HS-27A (cell line): ENCODE measurements at regions not wholly inside any gene's neighbourhood (a gene's known extent, or its start where the extent isn't known, plus 50 kb on each side); places are given as distances from the start of the nearest gene placed in this dataset.

Source experiments
- DNase-seq: peaks from one replicate; pipeline ENCODE4 v3.0.0-alpha.2; 2012; ENCODE audit warnings: low read depth, missing footprints

DNA sequence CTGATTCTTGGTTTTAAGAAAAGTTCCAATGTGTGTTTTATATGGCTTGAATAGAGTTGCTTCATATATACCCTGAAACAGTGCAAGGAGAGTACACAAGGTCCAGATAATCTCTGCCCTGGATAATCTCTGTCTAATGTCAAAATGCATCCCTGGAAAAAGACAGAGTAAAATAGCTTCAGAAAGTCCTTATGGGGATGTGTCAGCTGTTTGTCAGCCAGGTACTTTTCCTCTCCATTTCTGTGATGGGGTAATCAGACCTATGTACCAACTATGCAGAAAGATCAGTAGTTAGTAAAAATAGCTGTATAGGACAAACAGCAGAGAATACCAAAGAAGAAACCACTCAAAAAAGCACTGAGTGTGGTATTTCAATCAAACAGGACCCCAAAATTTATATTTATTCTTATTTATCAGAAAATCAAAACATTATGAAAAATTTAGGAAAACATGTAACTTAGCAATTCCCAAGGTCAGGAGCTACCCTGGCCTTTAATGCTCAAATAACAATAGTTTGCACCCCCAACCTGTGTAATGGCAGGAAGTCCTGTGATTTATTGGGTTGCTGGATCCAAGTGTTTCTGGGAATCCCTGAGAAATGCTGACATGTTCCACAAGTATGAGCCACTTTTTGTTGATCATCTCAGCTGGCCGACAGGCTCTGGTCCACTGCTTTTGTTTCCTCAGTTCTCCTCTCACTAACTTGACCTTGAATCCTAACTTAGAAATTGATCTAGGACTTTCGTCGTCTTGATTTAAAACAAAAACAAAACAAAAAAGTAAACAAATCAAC is 69.6 kb downstream of the MDH1 start:
- DNase-seq = no peak

- no peak for DNase-seq
Measured at GRCh38 chr2:63660060-63660459, 71.3 kb downstream of the MDH1 start.

- peak; percentile 51 for DNase-seq
Measured at GRCh38 chr2:63661076-63661475, 72.3 kb downstream of the MDH1 start.

GRCh38 chr2:63662028-63662804 is 73.5 kb downstream of the MDH1 start:
- DNase-seq = no peak

DNA sequence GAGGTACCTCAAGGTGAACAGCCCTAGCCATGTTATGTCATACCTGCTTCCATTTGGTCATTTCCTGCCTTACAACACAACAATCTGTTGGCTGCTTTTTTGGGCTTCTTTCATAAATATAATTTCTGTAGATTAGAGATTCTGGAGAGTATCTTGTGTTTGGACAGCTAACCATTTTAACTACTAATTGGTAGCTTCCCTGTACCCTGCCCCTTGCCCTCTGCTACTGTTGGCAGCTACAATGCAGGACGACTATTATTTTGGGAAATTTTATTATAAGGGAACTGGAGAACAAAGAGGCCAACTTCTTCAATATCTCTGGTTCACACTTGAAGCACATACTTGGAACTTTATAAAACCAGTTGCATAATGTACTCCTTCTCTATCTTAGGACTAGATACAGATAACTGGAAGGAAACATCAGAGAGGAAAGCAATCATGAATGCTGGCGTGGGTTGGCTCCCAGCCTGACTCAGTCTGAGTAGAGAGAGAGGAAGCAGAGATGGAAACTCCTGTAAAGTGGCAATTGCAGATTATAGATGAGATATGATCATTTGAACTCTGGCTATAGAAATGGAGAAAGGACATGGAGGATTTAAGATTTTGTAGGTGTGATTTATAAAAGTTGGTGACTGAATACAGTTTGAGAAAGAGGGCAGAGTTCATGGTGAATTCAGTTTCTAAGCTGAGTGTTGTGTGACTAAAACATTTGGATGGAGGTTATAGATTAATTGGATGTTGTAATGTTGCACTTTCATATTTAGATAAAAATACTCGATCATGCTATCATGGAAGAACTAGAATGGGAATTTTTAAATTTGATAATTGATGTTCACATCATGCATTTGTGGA is 74.5 kb downstream of the MDH1 start:
- DNase-seq = no peak

DNA sequence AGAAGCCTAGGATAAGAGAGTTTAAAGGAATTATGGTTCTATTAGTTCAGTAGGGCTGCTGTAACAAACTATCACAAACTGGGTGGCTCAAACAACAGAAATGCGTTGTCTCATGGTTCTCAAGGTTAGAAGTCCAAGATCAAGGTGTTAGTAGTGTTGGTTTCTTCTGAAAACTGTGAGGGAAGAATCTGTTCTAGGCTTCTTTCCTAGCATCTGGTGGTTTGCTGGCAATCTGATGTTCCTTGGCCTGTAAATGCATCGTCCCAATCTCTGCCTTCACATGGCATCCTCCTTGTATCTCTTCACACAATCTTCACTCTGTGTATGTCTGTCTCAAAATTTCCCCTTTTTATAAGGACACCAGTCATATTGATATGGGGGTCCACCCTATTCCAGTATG is 76.3 kb downstream of the MDH1 start:
- DNase-seq = no peak

DNA sequence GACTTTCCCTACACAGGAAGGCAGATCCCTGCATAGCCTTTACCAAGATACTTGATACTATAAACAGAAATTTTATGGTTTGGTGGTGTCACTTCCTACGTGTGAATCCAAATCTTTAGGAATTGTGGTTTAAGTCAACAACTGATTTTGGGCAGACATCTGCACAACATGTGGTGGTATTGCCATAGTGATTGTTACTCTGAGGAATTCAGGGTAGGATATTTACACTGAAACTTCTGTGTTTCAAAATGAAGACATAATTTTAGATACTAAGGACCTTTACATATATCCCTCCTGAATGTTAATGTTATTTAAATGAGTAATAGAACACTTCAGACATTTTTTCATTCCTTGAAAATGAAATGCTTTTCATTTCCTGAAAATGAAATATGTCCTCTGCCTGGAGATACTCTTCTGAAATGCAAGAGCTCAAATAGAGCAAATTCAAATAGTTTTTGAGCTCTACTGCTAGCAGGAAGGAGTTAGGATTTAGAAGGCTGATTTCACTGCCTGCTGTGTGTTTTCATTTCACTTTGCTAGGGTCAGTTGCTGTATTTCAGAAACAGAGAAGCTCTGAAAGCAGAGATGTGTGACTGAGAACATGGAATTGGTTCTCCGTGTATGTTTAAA is 77.2 kb downstream of the MDH1 start:
- DNase-seq = no peak

GRCh38 chr2:63667132-63667700 is 78.5 kb downstream of the MDH1 start:
- no peak for DNase-seq

DNA sequence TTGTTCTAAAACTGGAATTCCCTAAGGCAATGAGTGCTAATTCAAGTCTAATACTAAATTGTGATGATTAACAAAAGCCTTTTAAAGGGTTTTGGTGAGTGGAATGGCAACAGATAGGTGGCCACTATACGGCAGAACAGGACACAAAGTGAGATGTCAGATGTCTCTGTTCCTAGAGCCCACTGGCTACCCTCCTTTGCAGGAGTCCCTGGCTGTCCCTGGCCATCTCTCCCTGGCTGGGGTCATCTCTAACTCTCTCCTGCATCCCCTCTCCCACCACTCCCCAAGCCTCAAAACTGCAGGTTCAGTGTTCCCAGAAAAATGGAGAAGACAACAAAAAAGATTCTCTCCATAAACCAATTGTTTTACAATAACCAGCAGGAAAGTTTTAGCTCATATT is 79.2 kb downstream of the MDH1 start:
- DNase-seq = no peak

GRCh38 chr2:63668466-63668865 is 79.7 kb downstream of the MDH1 start:
- DNase-seq = no peak

- DNase-seq = no peak
Measured at GRCh38 chr2:63669596-63669995, 80.8 kb downstream of the MDH1 start.

DNA sequence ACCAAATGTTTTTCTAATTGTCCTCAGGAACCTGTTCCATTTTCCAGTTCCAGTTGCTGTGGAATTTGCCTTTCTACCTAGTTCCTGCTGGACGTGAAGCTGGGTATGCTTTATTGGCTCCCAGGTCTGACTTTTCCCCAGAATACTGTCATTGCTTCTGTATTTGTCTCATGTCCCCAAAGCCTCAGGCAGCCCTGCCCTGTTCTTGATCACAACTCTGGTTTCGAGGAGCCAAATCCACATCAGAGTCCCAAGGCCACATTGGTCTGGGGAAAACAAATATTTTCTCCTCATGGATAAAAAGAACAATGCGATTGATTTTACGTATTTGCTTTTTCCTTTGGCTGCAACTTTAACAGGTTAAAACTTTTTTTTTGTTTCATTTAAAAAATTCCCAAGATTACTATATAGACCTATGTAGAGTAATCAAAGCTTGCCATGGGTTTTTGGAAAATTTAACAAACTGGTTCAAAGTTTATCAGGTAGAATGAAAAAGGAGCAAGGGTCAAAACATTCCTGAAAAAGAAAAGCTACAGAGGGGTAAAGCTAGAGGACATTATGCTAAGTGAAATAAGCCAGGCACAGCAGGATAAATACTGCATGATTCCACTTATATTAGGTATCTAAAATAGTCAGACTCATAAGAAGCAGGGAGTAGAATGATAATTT is 85.2 kb downstream of the MDH1 start:
- DNase-seq = no peak

DNA sequence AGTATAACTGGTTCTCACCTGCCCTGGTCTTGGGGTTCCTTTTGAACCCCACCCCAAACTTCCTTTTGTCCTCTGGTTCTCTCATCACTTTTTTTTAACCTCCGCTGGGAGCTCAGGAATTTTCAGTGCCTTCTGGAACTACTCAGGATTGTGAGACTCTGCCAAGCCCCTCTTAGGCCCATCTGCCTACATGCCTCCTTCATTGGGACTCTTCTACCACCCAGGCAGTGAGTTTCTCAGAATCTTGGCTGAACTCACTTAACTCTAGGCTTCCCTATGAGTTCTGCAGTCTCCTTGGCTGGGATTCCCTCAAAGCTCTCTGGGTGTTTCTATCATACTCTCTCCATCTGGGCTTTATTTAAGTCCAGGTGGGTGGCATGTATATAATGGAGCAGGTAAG is 86.3 kb downstream of the MDH1 start:
- DNase-seq = no peak

- DNase-seq = no peak
Measured at GRCh38 chr2:63676135-63676534, 87.4 kb downstream of the MDH1 start.

DNA sequence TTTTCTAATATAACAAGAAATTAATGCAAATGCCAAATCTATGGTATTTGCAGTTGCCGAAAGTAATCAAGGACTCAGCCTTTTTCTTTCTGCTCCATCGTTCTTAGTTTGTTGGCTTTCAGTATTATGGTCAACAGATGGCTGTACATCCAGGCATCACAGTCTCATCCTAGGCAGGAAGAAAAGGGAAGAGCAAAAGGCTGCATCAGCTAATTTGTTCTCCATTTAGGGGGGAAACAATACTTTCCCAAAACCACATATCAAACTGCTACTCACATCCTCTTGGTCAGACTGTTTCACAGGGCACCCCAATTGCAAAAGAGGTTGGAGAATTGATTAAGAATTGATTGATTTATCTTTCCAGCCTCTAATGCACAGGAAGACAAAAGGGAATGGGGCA is 89.3 kb downstream of the MDH1 start:
- no peak for DNase-seq

- no peak for DNase-seq
Measured at GRCh38 chr2:63678551-63678950, 89.8 kb downstream of the MDH1 start.

GRCh38 chr2:63679252-63679855 is 90.6 kb downstream of the MDH1 start:
- no peak for DNase-seq

GRCh38 chr2:63680455-63680854 is 91.7 kb downstream of the MDH1 start:
- no peak for DNase-seq

GRCh38 chr2:63681896-63682295 is 93.1 kb downstream of the MDH1 start:
- DNase-seq = no peak

DNA sequence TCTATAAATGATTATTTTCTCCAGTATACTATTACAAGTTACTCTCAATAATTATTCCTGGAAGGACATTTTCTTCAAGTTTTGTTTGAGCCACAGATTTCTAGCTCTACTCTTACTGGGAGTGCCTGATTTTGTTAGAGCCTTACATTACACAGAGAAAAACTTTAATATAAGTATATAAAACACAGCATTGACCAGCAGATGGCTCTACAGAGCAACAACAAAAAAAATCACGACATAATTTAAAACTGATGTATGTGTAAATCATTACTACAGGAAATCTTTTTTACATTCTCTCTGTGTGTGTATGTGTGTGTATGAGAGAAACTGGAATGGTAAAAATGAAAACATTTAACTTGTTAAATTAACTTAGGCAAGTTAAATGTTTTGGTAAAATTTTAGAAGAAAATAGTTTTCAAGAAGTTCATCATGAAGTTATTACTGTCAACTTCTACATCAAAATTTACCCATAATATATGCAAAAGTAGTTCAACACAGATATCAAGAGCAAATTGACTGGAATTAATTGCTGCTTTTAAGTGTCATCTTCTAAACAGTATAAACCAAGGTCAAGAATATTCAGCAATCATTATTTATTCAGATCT is 103.3 kb downstream of the MDH1 start:
- DNase-seq = no peak
